GM21619 (cell line): ENCODE measurements at regions not wholly inside any gene's neighbourhood (a gene's known extent, or its start where the extent isn't known, plus 50 kb on each side); places are given as distances from the start of the nearest gene placed in this dataset.

Experiments used
- ATAC-seq: cut with Tn5 transposase; IDR thresholded peaks from one replicate; pipeline ENCODE4 v1.9.1; 2021; ENCODE audit not compliant: unreplicated experiment

GRCh38 chr20:57881466-57882385 lies 171.9 kb upstream of the PMEPA1 start:
- no peak for ATAC-seq

- ATAC-seq, result no peak
Measured at GRCh38 chr20:57880571-57880892, 170.7 kb upstream of the PMEPA1 start.

GRCh38 chr20:57879779-57880570 lies 170.2 kb upstream of the PMEPA1 start:
- ATAC-seq, result no peak

GRCh38 chr20:57879437-57879778 lies 169.6 kb upstream of the PMEPA1 start:
- ATAC-seq, result no peak

GRCh38 chr20:57878786-57879424 lies 169.1 kb upstream of the PMEPA1 start:
- ATAC-seq, result no peak

GRCh38 chr20:57877995-57878394 lies 168.2 kb upstream of the PMEPA1 start:
- ATAC-seq, result no peak

- ATAC-seq, result no peak
Measured at GRCh38 chr20:57877131-57877824, 167.5 kb upstream of the PMEPA1 start.

GRCh38 chr20:57876163-57876562 lies 166.3 kb upstream of the PMEPA1 start:
- no peak for ATAC-seq

GRCh38 chr20:57874141-57874540 lies 164.3 kb upstream of the PMEPA1 start:
- no peak for ATAC-seq

- ATAC-seq, result no peak
Measured at GRCh38 chr20:57872816-57873409, 163.1 kb upstream of the PMEPA1 start.

GRCh38 chr20:57871237-57871632 lies 161.4 kb upstream of the PMEPA1 start:
- ATAC-seq, result no peak

- ATAC-seq, result no peak
Measured at GRCh38 chr20:57870597-57871236, 160.9 kb upstream of the PMEPA1 start.

- ATAC-seq, result no peak
Measured at GRCh38 chr20:57869951-57870315, 160.1 kb upstream of the PMEPA1 start.

- no peak for ATAC-seq
Measured at GRCh38 chr20:57869291-57869950, 159.6 kb upstream of the PMEPA1 start.

- no peak for ATAC-seq
Measured at GRCh38 chr20:57868310-57868709, 158.5 kb upstream of the PMEPA1 start.

GRCh38 chr20:57867807-57868206 lies 158.0 kb upstream of the PMEPA1 start:
- ATAC-seq, result no peak

GRCh38 chr20:57867181-57867803 lies 157.5 kb upstream of the PMEPA1 start:
- ATAC-seq, result no peak

- ATAC-seq, result no peak
Measured at GRCh38 chr20:57866250-57867106, 156.7 kb upstream of the PMEPA1 start.

- ATAC-seq, result no peak
Measured at GRCh38 chr20:57865266-57865665, 155.5 kb upstream of the PMEPA1 start.
